KG1 (cell line): ENCODE measurements at regions not wholly inside any gene's neighbourhood (a gene's known extent, or its start where the extent isn't known, plus 50 kb on each side); places are given as distances from the start of the nearest gene placed in this dataset.

ENCODE experiments used
- DNase-seq: peaks from one replicate; lab custom pipeline; 2025; lab: John Stamatoyannopoulos, UW

- DNase-seq, result no peak
These were observed 291.4 kb downstream of the SEC14L1 start for GRCh38 chr17:77432034-77432661.

- DNase-seq, result no peak
These were observed 292.0 kb downstream of the SEC14L1 start for GRCh38 chr17:77432742-77433141.

- no peak for DNase-seq
These were observed 292.8 kb downstream of the SEC14L1 start for GRCh38 chr17:77433385-77434135.

GRCh38 chr17:77434136-77435114 lies 293.7 kb downstream of the SEC14L1 start:
- DNase-seq, result no peak

GRCh38 chr17:77435272-77436057 lies 294.7 kb downstream of the SEC14L1 start:
- DNase-seq, result no peak

GRCh38 chr17:77436058-77436442 lies 295.3 kb downstream of the SEC14L1 start:
- DNase-seq, result no peak

GRCh38 chr17:77436481-77436880 lies 295.7 kb downstream of the SEC14L1 start:
- DNase-seq, result no peak

- DNase-seq, result no peak
These were observed 296.2 kb downstream of the SEC14L1 start for GRCh38 chr17:77437017-77437416.

GRCh38 chr17:77437747-77438146 lies 297.0 kb downstream of the SEC14L1 start:
- no peak for DNase-seq

- peak; percentile 38 for DNase-seq
These were observed 297.7 kb downstream of the SEC14L1 start for GRCh38 chr17:77438241-77439188.

GRCh38 chr17:77439189-77440018 lies 298.6 kb downstream of the SEC14L1 start:
- DNase-seq, result no peak

- no peak for DNase-seq
These were observed 299.8 kb downstream of the SEC14L1 start for GRCh38 chr17:77440560-77440981.

GRCh38 chr17:77441130-77441920 lies 300.6 kb downstream of the SEC14L1 start:
- DNase-seq, result peak; percentile 75

GRCh38 chr17:77441940-77442339 lies 301.2 kb downstream of the SEC14L1 start:
- peak; percentile 73 for DNase-seq

- no peak for DNase-seq
These were observed 302.4 kb downstream of the SEC14L1 start for GRCh38 chr17:77442976-77443747.

GRCh38 chr17:77443748-77444260 lies 303.0 kb downstream of the SEC14L1 start:
- DNase-seq, result no peak

GRCh38 chr17:77444628-77444983 lies 303.8 kb downstream of the SEC14L1 start:
- no peak for DNase-seq
